ENCODE measurements at regions not wholly inside any gene's neighbourhood (a gene's known extent, or its start where the extent isn't known, plus 50 kb on each side); places are given as distances from the start of the nearest gene placed in this dataset.

- TF ChIP-seq SIN3A (IDR thresholded peaks at IDR 0.05; ENCODE audit: low read depth) (no peak), REST (IDR thresholded peaks at IDR 0.05; ENCODE audit: low read depth) (no peak), CTCF (IDR thresholded peaks at IDR 0.05 in 2 of 3, conservative IDR thresholded peaks at IDR 0.05 in 1 of 3; ENCODE audit: borderline replicate concordance in 1 of 3, insufficient read depth in 1 of 3, low read depth in 2 of 3, low read length in 2 of 3) (no peak), RAD21 (IDR thresholded peaks at IDR 0.05; ENCODE audit: low read depth) (no peak), POLR2AphosphoS5 (IDR thresholded peaks at IDR 0.05; ENCODE audit: low read depth, low read length) (no peak), POLR2A (IDR thresholded peaks at IDR 0.05; ENCODE audit: borderline replicate concordance, extremely low read depth, insufficient read depth, insufficient read length) (no peak)
Observed at GRCh38 chr2:21220930-21221329, 97.2 kb downstream of the TDRD15 start.
